ENCODE measurements at regions not wholly inside any gene's neighbourhood (a gene's known extent, or its start where the extent isn't known, plus 50 kb on each side); places are given as distances from the start of the nearest gene placed in this dataset.

DNA sequence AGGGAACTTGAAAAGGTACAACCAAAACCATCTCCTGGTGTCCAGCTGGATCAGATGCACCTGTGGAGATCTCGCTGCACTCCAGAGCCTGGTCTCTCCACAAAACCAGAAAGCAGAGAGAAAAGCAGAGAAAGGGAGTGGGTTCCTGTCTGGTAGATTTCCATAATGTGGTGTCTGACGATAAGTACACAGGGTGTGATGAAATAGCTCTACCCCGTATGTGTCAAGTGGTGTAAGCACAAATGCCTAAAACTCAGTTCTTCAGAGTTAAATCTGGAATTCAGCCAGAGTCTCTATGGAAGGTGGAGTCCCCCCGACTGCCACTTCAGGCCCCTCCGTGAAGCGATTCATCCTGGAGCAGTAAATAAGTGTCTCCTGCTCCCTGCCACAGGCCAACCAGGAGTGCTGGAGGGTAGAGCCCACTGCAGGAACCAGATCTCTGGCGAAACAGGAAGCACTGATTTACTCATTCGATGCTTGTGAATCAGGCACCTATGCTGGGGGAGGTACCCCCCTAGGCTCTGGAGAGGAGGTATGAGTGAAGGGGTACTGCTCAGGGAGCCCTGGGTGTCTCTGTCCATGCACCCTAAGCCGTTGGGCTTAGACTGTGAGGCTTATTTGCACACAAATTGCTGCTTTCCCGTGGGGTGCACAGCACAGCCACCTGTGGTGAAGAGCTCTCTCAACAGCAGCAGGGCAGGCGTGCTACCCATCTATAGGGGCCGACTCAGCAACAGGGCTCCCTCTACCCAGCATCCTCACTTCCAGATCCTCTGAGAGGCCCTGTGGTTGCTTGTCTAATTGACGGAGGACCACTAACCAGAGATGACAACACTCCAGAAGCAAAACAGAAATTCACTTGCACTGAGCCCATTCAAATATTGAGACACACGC, 97.1 kb upstream of the MYOCD start:
- TF ChIP-seq, protein P1, sequence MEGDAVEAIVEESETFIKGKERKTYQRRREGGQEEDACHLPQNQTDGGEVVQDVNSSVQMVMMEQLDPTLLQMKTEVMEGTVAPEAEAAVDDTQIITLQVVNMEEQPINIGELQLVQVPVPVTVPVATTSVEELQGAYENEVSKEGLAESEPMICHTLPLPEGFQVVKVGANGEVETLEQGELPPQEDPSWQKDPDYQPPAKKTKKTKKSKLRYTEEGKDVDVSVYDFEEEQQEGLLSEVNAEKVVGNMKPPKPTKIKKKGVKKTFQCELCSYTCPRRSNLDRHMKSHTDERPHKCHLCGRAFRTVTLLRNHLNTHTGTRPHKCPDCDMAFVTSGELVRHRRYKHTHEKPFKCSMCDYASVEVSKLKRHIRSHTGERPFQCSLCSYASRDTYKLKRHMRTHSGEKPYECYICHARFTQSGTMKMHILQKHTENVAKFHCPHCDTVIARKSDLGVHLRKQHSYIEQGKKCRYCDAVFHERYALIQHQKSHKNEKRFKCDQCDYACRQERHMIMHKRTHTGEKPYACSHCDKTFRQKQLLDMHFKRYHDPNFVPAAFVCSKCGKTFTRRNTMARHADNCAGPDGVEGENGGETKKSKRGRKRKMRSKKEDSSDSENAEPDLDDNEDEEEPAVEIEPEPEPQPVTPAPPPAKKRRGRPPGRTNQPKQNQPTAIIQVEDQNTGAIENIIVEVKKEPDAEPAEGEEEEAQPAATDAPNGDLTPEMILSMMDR (IDR thresholded peaks at IDR 0.05), result no peak
- ATAC-seq (no peak), DNase-seq (no peak)
- Histone ChIP-seq H3K9me3 (no peaks in the 10 kb centered on the region), H3K36me3 (ENCODE audit: low read depth) (no peaks in the 10 kb centered on the region), H3K4me1 (ENCODE audit: low read depth) (no peaks in the 10 kb centered on the region), H3K4me3 (no peak overlapping the region)
- intact Hi-C loops (cut with DNase I, micrococcal nuclease), result no loop called here

DNA sequence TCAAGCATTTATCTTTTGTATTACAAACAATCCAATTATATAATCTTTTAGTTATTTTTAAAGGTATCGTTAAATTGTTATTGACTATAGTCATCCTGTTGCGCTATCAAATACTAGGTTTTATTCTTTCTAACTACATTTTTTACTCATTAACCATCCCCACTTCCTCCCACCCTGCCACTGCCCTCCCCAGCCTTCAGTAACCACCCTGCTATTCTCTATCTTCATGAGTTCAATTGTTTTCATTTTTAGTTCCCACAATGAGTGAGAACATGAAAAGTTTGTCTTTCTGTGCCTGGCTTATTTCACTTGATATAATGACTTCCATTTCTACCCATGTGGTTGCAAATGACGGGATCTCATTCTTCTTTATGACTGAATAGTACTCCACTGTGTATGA, 94.1 kb upstream of the MYOCD start:
- no peaks in the 10 kb centered on the region for H3K9me3 ChIP-seq
- DNase-seq, result no peak
- no peaks in the 10 kb centered on the region for H3K36me3 ChIP-seq (ENCODE audit: low read depth)
- H3K4me1 ChIP-seq (ENCODE audit: low read depth), result no peaks in the 10 kb centered on the region
- no peak overlapping the region for H3K4me3 ChIP-seq
- intact Hi-C loops (cut with DNase I, micrococcal nuclease), result no loop called here
- ATAC-seq, result no peak
- TF ChIP-seq, protein P1 (IDR thresholded peaks at IDR 0.05), result no peak

DNA sequence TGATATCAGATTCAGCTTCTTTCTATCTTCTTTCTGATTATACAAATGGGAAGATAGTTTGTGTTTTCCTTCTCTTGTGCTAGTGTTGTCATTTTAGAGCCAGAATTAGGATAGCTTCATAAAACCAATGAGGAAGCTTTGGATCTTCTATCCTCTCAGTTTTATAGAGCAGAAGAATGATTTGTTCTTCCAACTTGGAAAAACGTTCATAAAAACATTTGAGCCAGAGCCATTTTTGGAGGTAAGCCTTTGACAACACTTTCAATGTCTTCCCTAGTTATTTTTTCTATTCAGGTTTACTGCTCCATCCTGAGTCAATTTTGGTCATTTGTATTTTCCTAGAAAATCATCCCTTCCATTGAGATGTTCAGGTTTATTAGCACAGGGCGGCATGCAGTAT, 91.2 kb upstream of the MYOCD start:
- no peaks in the 10 kb centered on the region for H3K4me1 ChIP-seq (ENCODE audit: low read depth)
- DNase-seq, result no peak
- no peaks in the 10 kb centered on the region for H3K36me3 ChIP-seq (ENCODE audit: low read depth)
- TF ChIP-seq, protein P1 (IDR thresholded peaks at IDR 0.05), result no peak
- intact Hi-C loops (cut with DNase I, micrococcal nuclease), result no loop called here
- no peaks in the 10 kb centered on the region for H3K9me3 ChIP-seq
- H3K4me3 ChIP-seq, result no peak overlapping the region
- no peak for ATAC-seq

DNA sequence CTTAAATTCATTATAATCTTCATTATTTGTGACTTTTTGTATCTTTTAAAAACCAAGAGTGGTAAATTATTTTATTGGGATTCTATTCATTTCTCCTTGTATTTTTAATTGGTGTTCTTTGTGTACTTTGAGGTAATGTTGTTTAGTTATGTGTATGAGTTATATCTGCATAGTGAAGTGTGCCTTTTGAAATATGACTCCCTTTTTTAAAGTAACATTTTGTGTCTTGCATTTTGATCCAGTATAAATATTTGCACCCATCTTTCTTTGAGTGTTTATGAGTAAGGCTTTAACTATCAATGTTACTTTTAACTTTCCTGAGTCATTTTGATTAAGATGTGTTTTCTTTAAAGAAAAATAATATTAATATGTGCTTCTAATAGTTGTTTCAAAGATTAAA, 90.0 kb upstream of the MYOCD start:
- intact Hi-C loops (cut with DNase I, micrococcal nuclease), result no loop called here
- TF ChIP-seq, protein P1 (IDR thresholded peaks at IDR 0.05), result no peak

DNA sequence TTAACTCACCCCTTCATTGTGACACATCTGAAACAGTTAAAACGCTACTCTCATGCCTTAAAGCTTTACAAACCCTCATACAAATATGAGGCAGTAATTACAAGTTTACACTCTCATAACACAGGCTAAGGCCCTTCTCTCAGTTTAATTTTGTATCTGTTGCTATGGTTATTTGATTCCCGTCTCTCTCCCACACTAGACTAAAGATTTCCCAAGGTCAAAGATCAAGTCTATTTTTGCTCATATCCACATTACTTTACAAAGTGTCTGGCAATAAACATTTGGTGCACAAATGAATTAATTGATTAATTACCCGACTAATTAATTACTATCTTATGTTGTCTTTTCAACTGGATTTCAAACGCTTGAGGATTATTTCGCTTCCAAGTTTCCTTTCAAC, 86.4 kb upstream of the MYOCD start:
- no peak for DNase-seq
- intact Hi-C loops (cut with DNase I, micrococcal nuclease), result no loop called here

More for the DNA sequence above, 90.0 kb upstream of the MYOCD start:
- Histone ChIP-seq H3K36me3 (ENCODE audit: low read depth) (no peaks in the 10 kb centered on the region), H3K4me3 (no peak overlapping the region), H3K4me1 (ENCODE audit: low read depth) (no peaks in the 10 kb centered on the region), H3K9me3 (no peaks in the 10 kb centered on the region)
- DNase-seq (no peak), ATAC-seq (no peak)

More for the DNA sequence above, 86.4 kb upstream of the MYOCD start:
- Histone ChIP-seq H3K4me1 (ENCODE audit: low read depth) (no peaks in the 10 kb centered on the region), H3K4me3 (no peak overlapping the region), H3K36me3 (ENCODE audit: low read depth) (no peaks in the 10 kb centered on the region), H3K9me3 (no peaks in the 10 kb centered on the region)
- TF ChIP-seq, protein P1 (IDR thresholded peaks at IDR 0.05), result no peak
- no peak for ATAC-seq
